ENCODE measurements at regions not wholly inside any gene's neighbourhood (a gene's known extent, or its start where the extent isn't known, plus 50 kb on each side); places are given as distances from the start of the nearest gene placed in this dataset.

DNA sequence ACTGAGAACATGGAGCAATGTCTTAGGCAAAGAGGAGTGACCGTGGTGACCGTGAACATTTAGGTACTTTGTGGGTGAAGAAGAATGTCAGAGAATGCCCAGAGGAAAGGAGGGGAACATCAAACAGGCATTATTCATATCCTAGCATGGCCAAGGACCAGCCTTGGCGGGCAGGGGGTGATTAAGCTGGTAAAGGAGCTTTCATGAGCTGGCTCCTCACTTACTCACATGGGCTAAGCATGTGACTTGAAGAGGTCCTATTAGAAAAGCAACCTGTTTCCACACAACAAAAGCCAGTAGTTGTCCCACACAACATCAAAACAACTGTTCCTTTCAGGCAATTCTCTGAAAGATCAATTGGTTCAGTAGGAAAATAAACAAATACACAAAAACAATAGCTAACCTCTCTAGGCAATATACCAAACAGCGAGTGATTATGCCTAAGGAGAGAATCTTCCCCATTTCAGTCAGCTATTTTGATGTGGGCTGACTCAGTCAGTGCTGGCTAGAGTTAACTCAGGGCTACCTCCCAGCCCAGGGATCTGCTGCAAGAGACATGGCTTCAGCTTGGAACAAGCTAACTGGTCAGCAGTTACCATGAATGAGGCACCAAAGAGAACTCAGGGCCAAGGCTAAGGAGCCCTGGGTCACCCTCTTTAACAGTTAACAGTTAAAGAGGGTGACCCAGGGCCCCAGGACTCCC is 283.5 kb downstream of the ARHGAP12 start:
- no peak for DNase-seq (ENCODE audit: low read depth in 2 of 2)

GRCh38 chr10:31642281-31642680 is 286.4 kb downstream of the ARHGAP12 start:
- DNase-seq (ENCODE audit: low read depth in 2 of 2), result no peak

DNA sequence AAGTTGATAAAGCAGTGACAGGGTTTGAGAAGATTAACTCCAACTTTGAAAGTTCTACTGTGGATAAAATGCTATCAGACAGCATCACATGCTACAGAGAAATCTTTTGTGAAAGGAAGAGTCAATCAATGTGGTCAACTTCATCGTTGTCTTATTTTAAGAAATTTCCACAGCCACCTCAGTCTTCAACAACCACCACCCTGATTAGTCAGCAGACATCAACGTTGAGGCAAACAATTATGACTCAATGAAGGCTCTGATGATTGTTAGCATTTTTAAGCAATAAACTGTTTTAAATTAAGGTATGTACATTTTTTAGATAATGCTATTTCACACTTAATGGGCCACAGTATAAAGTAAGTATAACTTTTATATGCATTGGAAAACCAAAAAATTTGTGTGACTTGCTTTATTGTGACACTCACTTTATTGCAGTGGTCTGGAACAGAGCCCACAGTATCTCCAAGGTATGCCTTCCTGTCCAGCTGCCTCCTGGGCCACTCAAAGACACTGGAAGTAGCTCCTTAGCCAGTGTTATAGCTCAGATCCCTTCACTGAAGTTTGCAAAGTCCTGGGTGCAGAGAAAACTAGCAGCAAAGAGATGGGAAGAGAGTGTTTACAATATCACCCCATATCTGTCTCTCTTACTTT is 293.1 kb downstream of the ARHGAP12 start:
- no peak for DNase-seq (ENCODE audit: low read depth in 2 of 2)

GRCh38 chr10:31635009-31635408 is 293.6 kb downstream of the ARHGAP12 start:
- no peak for DNase-seq (ENCODE audit: low read depth in 2 of 2)

DNA sequence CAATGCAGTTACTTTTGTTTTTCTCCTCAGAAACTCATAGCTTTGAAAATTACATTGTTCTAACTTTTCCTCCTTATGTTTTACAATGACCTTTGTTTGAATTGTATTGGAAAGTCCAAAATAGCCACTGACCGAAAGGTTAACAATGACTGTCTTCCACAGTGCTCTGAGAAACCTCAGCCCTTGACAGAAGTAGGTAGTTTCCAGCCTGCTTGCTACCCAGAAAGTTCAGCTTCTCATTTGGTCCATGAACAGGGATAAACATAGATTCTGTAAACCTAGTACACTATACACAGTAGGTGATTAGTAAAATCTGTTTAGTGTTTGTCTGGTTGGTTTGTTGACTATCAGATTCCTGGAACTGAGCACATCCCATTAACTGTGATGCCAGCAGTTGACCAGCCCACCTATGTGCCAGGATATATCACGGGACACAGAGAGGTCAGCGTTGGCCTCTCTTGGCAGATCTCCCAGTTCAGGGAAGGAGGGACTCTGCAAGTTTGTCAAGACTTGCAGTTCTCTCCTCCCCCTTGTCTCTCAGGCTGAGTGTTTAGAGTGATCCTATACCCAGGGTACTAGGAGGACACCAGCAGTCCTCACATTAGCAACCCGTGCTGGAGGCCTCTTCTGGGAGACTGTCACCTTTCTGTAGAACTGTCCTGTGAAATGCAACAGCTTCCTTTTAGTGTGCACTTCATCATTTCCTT is 297.6 kb downstream of the ARHGAP12 start:
- no peak for DNase-seq (ENCODE audit: low read depth in 2 of 2)

- no peak for DNase-seq (ENCODE audit: low read depth in 2 of 2)
These were observed 303.1 kb downstream of the ARHGAP12 start for GRCh38 chr10:31625566-31625965.

- DNase-seq (ENCODE audit: low read depth in 2 of 2), result no peak
These were observed 304.0 kb downstream of the ARHGAP12 start for GRCh38 chr10:31624611-31625010.

GRCh38 chr10:31623947-31624346 is 304.7 kb downstream of the ARHGAP12 start:
- no peak for DNase-seq (ENCODE audit: low read depth in 2 of 2)

GRCh38 chr10:31623466-31623865 is 304.4 kb downstream of the ZEB1 start:
- no peak for DNase-seq (ENCODE audit: low read depth in 2 of 2)

DNA sequence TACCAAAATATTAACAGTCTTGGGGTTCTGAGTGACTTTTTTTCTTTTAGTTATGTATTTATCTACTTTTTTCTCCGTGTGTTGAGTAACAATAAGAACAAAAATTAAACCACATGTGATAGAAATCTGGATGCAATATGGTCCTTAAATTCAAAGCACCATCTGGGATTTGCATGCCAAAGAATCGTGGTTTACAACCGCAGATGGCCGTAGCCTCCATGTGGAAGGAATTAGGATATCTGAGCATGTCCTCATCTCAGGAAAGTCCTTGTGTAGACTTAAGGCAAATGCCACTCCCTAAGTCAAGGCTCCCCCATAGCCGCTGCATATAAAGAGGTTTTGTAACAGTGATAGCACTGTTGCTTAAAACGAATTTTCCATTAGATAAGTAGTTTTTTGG is 304.0 kb downstream of the ZEB1 start:
- DNase-seq (ENCODE audit: low read depth in 2 of 2), result no peak

- no peak for DNase-seq (ENCODE audit: low read depth in 2 of 2)
These were observed 302.7 kb downstream of the ZEB1 start for GRCh38 chr10:31621733-31622132.

DNA sequence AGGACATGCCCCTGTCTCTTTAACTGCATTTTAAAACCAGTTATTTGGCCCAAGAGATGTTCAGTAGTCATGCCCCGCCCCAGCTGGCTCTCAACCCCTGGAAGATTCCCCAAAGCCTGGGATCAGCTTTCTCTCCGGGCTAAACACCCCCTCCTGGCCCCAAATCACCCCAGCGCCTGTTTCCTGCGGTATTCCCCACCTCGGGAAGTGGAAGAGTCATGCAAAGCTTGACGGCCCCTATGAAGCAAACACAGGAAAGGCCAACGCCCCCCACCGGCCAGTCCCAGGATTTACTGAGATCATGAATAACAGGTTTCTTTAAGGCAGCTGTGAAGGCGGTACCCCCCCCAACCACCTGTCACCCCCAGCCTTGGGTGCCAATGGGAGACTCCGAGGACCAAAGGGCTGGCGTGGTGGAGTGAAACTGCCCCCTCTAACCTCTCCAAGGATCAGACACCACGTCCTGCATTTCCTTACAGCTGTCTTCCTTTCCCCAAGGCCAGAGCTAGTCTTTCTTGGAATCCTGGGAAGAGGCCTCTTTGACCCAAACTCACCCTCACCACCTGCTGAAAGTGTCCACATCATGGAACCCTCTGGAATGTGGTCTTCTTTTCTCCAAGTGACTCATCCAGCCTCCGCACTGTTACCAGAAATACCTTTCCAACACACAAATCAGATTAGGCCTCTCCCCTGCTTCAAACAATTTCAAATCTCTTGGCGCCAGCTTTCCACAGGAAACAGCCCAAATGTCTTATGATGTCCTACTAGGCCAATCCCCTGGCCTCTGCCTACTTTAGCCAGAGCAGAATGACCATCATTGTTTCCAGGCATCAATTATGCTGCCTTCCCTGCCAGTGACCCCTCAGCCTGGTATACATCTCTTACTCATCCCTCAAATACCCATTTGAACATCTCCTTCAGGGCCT is 301.5 kb downstream of the ZEB1 start:
- no peak for DNase-seq (ENCODE audit: low read depth in 2 of 2)

DNA sequence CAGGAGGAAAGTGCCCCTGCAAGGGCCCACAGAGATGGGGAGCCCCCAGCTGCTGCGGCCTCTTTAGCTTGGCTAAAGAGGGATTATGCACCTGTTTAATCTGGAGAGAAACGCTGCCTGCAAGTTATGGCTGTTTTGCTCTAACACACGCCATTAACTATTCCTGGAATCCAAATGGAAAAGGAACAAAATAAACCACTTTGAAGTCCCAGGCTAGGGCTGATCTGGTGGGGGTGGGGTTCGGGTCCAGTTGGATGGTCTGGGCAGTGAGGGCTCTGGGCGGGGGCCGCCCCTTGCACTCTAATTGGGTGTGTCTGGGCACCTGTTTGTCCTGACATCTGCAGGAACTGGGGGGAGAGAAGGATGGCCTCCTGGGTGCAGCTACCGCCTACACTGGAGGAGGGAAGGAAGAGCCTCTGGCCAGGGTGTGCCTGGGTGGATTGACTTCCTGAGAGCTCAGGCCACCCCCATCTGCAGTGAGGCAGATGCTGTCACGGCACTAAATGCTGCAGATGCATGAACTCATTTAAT is 300.6 kb downstream of the ZEB1 start:
- no peak for DNase-seq (ENCODE audit: low read depth in 2 of 2)

GRCh38 chr10:31618541-31619291 is 299.7 kb downstream of the ZEB1 start:
- no peak for DNase-seq (ENCODE audit: low read depth in 2 of 2)

DNA sequence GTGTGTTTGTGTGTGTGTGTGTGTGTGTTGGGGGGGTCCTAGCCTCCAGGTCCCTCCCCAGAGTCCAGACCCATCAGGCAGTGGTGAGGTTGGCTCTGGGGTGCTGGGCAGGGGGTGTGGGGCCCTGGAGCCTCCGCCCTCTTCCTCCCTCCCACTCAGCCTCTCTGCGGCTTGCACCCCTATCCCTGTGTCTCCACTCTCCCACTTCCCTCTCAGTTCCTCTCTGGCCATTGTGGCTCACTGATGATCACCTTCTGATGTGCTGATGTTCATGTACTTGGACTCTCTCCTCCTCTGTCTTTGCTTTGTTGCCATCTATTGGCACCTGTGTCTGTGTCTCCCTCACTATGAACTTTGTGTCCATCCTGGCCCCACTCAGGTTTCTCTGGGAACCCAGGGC is 298.7 kb downstream of the ZEB1 start:
- DNase-seq (ENCODE audit: low read depth in 2 of 2), result no peak

- DNase-seq (ENCODE audit: low read depth in 2 of 2), result no peak
These were observed 298.1 kb downstream of the ZEB1 start for GRCh38 chr10:31617133-31617532.

GRCh38 chr10:31615129-31615528 is 296.1 kb downstream of the ZEB1 start:
- DNase-seq (ENCODE audit: low read depth in 2 of 2), result no peak

GRCh38 chr10:31614611-31615010 is 295.6 kb downstream of the ZEB1 start:
- no peak for DNase-seq (ENCODE audit: low read depth in 2 of 2)

- no peak for DNase-seq (ENCODE audit: low read depth in 2 of 2)
These were observed 293.1 kb downstream of the ZEB1 start for GRCh38 chr10:31612082-31612481.

DNA sequence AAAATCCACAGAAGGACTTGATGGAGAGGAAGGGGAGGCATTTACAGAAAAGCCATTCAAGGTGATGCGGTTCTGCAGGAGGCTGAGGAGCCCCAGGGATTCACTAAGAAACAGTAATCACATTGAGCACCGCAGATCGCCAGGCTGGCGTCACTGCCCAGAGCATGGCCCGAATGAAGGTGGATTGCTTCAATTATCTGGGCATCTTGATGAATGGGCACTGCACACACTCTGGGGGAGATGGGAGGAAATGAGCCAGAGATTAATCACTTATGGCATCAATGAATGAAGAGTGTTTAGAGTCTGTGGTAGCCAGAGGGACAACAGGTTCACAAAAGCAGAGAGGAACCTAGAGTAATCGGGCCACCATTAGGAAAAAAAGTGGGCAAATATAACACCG is 292.1 kb downstream of the ZEB1 start:
- DNase-seq (ENCODE audit: low read depth in 2 of 2), result no peak

DNA sequence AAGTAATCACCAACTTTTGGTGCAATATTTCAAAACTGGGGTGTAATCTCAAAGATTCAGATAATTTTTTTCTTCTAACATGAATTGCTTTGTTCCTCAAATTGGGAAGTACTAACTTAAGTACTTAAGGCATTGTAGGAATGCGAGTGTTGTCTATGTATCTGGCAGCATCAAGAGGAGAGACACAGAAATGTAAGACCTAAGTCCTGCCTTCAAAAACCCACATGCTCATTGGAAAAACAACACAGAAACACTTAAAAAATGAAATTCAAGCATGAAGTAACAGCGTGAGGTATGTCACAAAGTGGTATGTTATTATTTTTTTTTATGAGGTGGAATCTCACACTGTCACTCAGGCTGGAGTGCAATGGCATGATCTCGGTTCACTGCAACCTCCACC is 288.5 kb downstream of the ZEB1 start:
- DNase-seq (ENCODE audit: low read depth in 2 of 2), result no peak

All from stimulated activated CD4-positive, alpha-beta T cell treated with anti-CD3 and anti-CD28 coated beads, Interleukin-12 subunit alpha, Interleukin-12 subunit beta, amount 100 ng/mL, for 24 hours (primary cell).